HG03060 (cell line): ENCODE measurements at regions not wholly inside any gene's neighbourhood (a gene's known extent, or its start where the extent isn't known, plus 50 kb on each side); places are given as distances from the start of the nearest gene placed in this dataset.
"Not testable (repeated sequence)": the region's sequence is repeated elsewhere in the genome, so short reads cannot be mapped to it uniquely, and the experiment has no call there.

Experiments used
- ATAC-seq: cut with Tn5 transposase; IDR thresholded peaks from one replicate; pipeline ENCODE4 v1.9.1; 2021; ENCODE audit warnings: low read depth, moderate number of reproducible peaks; ENCODE audit not compliant: unreplicated experiment

DNA sequence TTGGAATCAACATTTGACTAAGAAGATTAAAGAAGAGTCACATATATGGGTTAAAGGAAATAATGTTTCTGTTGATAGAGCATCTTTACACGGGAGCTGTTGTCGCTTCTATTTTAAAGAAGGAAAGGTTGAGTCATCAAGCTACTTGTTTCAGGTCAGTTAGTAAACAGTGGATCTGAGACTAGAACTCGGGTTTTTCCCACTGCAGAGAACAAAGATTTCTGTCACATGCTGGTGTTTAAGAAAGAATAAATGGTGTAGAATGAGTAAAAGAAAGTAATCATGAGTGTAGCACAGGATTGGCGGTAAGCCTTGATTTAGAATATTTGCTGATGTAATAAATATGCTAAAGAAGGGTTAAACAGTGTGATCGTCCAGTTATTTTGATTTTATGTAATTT is 455.5 kb downstream of the AEBP2 start:
- ATAC-seq: peak; percentile 85

DNA sequence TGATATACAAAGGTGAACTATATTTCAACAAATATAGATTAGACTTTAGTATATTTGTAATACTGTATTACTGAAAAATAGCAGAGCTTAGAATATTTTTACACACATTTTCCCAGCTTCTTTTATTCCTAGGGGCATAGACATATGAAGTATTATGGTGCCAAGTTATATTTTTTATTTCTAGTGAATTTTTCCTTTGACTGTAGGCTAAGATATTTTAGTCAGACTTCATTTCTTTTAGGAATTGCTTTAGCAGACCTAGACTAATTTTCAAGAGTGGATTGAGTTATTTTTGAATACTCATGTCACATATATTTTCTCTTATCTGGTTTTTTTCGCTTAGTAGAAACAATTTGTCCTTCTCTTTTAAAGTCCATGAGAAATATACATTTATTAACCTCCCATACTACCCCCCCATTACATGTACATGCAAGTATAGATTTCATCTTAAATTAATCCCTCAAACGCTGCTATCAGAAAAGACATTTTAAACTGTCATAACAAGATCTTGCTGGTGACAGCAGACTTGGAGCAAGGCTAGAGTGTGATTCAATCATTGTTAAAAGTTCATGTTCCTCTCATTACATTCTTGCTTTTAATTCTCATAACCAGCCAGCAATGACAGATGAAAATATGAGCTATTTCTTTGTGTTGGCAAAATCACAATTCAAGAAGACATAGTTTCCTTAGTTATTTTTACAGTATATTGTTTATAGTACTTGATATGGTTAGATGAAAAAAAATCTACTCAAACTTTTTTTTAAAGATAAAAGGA is 456.1 kb downstream of the AEBP2 start:
- no peak for ATAC-seq

DNA sequence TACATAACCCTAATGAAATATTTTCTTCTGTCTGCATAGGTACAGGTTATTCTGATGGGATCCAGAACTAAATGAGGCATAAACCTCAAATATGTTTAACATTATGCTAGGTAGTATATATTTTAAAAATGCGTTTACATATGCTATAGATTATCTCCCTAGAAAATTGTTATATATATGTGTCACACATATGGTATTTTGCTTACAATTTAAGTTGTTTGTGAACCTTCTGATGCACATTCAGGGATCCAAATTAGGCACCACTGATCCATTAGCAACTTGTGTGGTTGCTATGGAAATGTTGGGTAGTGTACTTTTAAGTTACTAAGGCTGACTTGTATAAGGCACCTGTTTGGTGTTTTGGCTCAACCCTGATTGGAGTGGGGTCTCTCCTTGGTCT is 456.7 kb downstream of the AEBP2 start:
- ATAC-seq: no peak

DNA sequence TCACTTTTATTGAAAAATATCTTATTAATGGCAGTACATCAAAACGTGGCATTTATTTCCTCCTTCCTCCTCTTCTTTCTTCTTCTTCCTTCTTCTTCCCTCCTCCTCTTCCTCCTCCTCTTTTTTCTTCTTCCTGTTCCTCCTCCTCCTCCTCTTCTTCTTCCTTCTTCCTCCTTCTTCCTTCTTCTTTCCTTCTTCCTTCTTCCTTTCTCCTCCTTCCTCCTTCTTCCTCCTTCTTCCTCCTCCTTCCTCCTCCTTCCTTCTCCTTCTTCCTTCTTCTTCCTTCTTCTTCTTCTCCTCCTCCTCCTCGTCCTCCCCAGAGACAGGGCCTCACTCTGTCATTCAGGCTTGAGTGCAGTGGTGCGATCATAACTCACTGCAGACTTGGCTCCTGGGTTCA is 457.2 kb downstream of the AEBP2 start:
- ATAC-seq: no peak

DNA sequence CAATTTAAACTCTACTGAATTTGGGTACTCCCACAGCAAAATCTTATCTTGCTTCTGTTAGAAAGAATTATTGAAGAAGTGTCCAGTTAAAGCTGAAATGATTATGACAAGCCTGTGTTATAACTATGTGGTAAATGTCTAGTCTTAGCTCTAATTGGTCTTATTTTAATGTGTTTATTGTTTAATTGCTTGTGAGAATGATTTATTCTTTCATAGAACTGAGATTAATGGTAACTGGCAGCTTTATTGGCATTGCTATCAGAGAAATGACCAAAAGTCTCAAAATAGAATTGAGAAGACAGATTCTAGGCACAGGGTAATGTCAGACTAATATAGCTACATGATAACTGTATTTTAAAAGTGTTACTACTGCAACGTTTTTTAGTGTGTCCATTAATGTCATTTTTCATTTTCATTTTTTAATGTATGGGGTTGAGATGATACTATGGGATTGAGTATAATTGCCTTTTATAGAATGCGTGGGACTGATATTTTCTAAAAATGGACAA is 458.7 kb downstream of the AEBP2 start:
- ATAC-seq: no peak

GRCh38 chr12:19901841-19902240 is 462.5 kb downstream of the AEBP2 start:
- no peak for ATAC-seq

- ATAC-seq: no peak
These were observed 463.5 kb upstream of the PDE3A start for GRCh38 chr12:19904819-19905218.

- no peak for ATAC-seq
These were observed 459.5 kb upstream of the PDE3A start for GRCh38 chr12:19908830-19909229.

DNA sequence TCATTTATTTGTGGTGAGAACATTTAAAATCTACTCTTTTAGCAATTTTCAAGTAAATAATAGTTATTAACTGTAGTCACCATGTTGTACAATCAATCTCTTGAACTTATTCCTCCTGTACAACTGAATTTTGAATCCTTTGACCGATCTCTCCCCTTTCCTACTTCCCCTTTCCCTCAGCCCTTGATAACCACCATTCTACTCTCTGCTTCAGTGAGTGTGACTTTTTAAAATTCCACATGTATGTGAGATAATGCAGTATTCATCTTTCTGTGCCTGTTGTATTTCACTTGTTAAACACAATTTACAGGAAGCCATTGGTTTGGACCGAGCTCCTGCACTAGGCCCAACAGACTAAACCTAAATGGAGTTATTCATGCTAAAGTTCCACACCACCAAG is 458.9 kb upstream of the PDE3A start:
- ATAC-seq: no peak

- no peak for ATAC-seq
These were observed 457.7 kb upstream of the PDE3A start for GRCh38 chr12:19910681-19911080.

DNA sequence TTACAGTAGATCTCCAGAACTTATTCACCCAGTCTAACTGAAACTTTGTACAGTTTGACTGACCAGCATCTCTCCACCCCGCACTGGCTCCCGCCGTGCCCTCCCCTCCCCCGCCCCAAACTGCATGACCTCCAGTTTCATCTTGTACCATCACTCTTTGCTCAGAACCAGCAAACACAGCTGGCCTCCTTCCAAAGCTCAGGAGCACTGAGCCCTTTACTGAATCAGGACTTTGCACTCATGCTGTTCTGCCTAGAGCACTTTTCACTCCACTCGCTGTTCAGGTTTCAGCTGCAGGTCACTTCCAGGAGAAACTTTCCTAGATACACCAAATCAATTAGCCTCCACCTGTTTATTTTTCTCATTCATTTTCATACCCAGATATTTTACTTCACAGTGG is 455.3 kb upstream of the PDE3A start:
- ATAC-seq: no peak

GRCh38 chr12:19915392-19916195 is 452.7 kb upstream of the PDE3A start:
- ATAC-seq: peak; percentile 47

- ATAC-seq: no peak
These were observed 452.1 kb upstream of the PDE3A start for GRCh38 chr12:19916196-19916753.

DNA sequence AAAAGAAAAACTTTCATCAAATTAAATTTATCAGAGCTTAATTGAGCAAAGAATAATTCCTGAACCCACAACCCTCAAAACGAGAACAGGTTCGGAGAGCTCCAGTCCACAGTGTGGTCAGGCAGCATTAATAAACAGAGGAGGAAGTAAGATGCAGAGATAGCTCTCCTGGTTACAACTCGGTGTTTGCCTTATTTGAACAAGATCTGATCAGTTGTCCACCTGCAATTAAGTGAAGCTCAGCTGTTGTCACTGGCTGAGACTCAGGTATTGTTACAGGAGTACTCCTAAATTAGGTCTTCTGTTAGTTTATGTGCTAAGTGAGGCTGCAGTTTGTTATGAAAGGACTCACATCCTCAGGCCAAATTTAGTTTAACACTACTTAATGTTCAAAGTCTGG is 451.4 kb upstream of the PDE3A start:
- ATAC-seq: no peak

GRCh38 chr12:19921716-19922115 is 446.6 kb upstream of the PDE3A start:
- not testable (repeated sequence) for ATAC-seq

- no peak for ATAC-seq
These were observed 445.6 kb upstream of the PDE3A start for GRCh38 chr12:19922717-19923116.

DNA sequence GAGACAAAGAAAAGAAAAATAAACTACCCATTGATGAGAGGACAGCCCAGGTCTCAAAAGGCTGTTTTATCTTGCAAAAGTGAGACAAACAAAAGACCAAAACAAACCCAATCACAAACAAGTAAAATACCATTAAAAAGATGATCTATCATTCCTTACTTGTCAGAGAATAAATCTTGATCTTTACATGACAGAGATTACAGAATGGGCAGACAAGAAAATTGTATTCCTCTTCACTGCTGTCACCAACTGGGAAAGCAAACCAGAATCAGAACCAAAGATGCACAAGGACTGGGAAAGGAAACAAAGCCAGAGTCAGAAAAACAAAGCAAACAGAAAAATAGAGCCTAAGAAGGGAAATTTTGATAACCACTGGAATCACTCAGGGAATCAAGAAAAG is 444.0 kb upstream of the PDE3A start:
- ATAC-seq: no peak

DNA sequence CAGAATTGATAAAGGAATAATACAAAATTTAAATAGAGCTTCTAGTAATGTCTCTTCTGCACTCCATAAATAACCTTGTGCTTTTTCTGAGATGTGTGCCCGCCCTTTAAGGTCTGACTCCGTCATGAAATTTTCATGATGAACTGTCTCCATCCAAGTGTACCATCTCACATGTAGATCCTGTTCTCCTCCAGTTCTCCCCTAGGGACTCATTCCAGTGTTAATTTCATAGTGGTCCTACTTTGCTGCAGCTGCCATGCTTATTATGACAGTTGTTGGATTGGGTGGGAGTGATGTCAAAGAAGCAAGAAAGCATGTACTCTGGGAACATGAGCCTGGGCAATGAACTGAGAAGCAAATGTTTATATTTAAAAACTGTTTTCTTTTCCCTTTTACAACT is 442.5 kb upstream of the PDE3A start:
- ATAC-seq: no peak

GRCh38 chr12:19926266-19926665 is 442.1 kb upstream of the PDE3A start:
- no peak for ATAC-seq

GRCh38 chr12:19927661-19928060 is 440.7 kb upstream of the PDE3A start:
- ATAC-seq: no peak

DNA sequence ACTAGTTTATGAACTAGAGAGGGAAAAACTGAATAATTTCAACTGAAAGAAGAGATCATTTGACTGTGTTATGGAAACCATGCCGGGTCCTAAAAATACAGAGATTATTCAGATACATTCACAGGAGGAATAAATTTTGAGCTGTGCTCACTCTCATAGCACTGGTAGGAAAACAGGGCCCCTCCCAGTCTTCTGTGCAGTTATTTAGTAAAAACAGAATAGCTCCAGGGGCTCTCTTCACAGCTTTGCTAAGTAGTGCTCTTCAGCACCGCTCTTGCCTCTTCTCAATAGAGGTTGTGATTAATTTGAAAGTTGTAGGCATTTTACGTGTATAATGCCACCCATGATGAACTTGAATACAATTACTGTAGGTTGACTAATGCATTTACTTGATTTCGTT is 435.9 kb upstream of the PDE3A start:
- no peak for ATAC-seq
